ENCODE measurements at regions not wholly inside any gene's neighbourhood (a gene's known extent, or its start where the extent isn't known, plus 50 kb on each side); places are given as distances from the start of the nearest gene placed in this dataset.
"Not testable (repeated sequence)": the region's sequence is repeated elsewhere in the genome, so short reads cannot be mapped to it uniquely, and the experiment has no call there.

GRCh38 chr7:94176694-94177200, 172.6 kb upstream of the BET1 start:
- DNase-seq: no peak

GRCh38 chr7:94177441-94177840, 173.3 kb upstream of the BET1 start:
- DNase-seq: no peak

GRCh38 chr7:94178230-94178629, 174.1 kb upstream of the BET1 start:
- no peak for DNase-seq

GRCh38 chr7:94179466-94179865, 175.3 kb upstream of the BET1 start:
- DNase-seq: no peak

- no peak for DNase-seq
Observed at GRCh38 chr7:94182066-94182465, 177.9 kb upstream of the BET1 start.

- DNase-seq: no peak
Observed at GRCh38 chr7:94182721-94183120, 178.6 kb upstream of the BET1 start.

- DNase-seq: no peak
Observed at GRCh38 chr7:94183289-94183749, 179.2 kb upstream of the BET1 start.

- no peak for DNase-seq
Observed at GRCh38 chr7:94183891-94184290, 179.7 kb upstream of the BET1 start.

- no peak for DNase-seq
Observed at GRCh38 chr7:94188350-94188749, 184.2 kb upstream of the BET1 start.

GRCh38 chr7:94190599-94191061, 186.5 kb upstream of the BET1 start:
- DNase-seq: peak; percentile 43

- DNase-seq: not testable (repeated sequence)
Observed at GRCh38 chr7:94194426-94194825, 190.3 kb upstream of the BET1 start.

GRCh38 chr7:94195201-94195600, 191.0 kb upstream of the BET1 start:
- DNase-seq: no peak

GRCh38 chr7:94195813-94196212, 191.7 kb upstream of the BET1 start:
- DNase-seq: no peak

- DNase-seq: no peak
Observed at GRCh38 chr7:94205529-94205928, 189.2 kb upstream of the COL1A2 start.

GRCh38 chr7:94206295-94206694, 188.4 kb upstream of the COL1A2 start:
- DNase-seq: no peak

- no peak for DNase-seq
Observed at GRCh38 chr7:94212160-94212559, 182.5 kb upstream of the COL1A2 start.

- no peak for DNase-seq
Observed at GRCh38 chr7:94216944-94217461, 177.7 kb upstream of the COL1A2 start.

- DNase-seq: no peak
Observed at GRCh38 chr7:94217766-94218165, 176.9 kb upstream of the COL1A2 start.

GRCh38 chr7:94222516-94222915, 172.2 kb upstream of the COL1A2 start:
- no peak for DNase-seq

- no peak for DNase-seq
Observed at GRCh38 chr7:94223375-94224084, 171.2 kb upstream of the COL1A2 start.

- no peak for DNase-seq
Observed at GRCh38 chr7:94228223-94228622, 166.5 kb upstream of the COL1A2 start.

- no peak for DNase-seq
Observed at GRCh38 chr7:94228678-94229077, 166.0 kb upstream of the COL1A2 start.

- DNase-seq: no peak
Observed at GRCh38 chr7:94231305-94231704, 163.4 kb upstream of the COL1A2 start.

- DNase-seq: no peak
Observed at GRCh38 chr7:94236960-94237359, 157.7 kb upstream of the COL1A2 start.

- DNase-seq: no peak
Observed at GRCh38 chr7:94237417-94237816, 157.3 kb upstream of the COL1A2 start.

Data from T1000 (cell line).